ENCODE measurements at regions not wholly inside any gene's neighbourhood (a gene's known extent, or its start where the extent isn't known, plus 50 kb on each side); places are given as distances from the start of the nearest gene placed in this dataset.
"Not testable (repeated sequence)": the region's sequence is repeated elsewhere in the genome, so short reads cannot be mapped to it uniquely, and the experiment has no call there.

- not testable (repeated sequence) for DNase-seq (ENCODE audit: low read depth)
Observed at GRCh38 chr6:11452106-11452505, 85.4 kb upstream of the TMEM170B start.

GRCh38 chr6:11450037-11450436 is 87.5 kb upstream of the TMEM170B start:
- no peak for DNase-seq (ENCODE audit: low read depth)

GRCh38 chr6:11449408-11449807 is 88.1 kb upstream of the TMEM170B start:
- no peak for DNase-seq (ENCODE audit: low read depth)

GRCh38 chr6:11448038-11448437 is 89.5 kb upstream of the TMEM170B start:
- DNase-seq (ENCODE audit: low read depth): no peak

- DNase-seq (ENCODE audit: low read depth): no peak
Observed at GRCh38 chr6:11447265-11447664, 90.3 kb upstream of the TMEM170B start.

GRCh38 chr6:11445146-11445545 is 92.4 kb upstream of the TMEM170B start:
- DNase-seq (ENCODE audit: low read depth): no peak

- not testable (repeated sequence) for DNase-seq (ENCODE audit: low read depth)
Observed at GRCh38 chr6:11443125-11443524, 94.4 kb upstream of the TMEM170B start.

GRCh38 chr6:11442495-11442894 is 95.1 kb upstream of the TMEM170B start:
- no peak for DNase-seq (ENCODE audit: low read depth)

GRCh38 chr6:11439876-11440275 is 97.7 kb upstream of the TMEM170B start:
- DNase-seq (ENCODE audit: low read depth): no peak

- DNase-seq (ENCODE audit: low read depth): no peak
Observed at GRCh38 chr6:11439017-11439420, 98.5 kb upstream of the TMEM170B start.

- DNase-seq (ENCODE audit: low read depth): no peak
Observed at GRCh38 chr6:11437824-11438459, 99.6 kb upstream of the TMEM170B start.

- DNase-seq (ENCODE audit: low read depth): no peak
Observed at GRCh38 chr6:11436508-11437096, 100.9 kb upstream of the TMEM170B start.

- DNase-seq (ENCODE audit: low read depth): no peak
Observed at GRCh38 chr6:11434565-11435326, 102.8 kb upstream of the TMEM170B start.

GRCh38 chr6:11433860-11434259 is 103.7 kb upstream of the TMEM170B start:
- DNase-seq (ENCODE audit: low read depth): no peak

- DNase-seq (ENCODE audit: low read depth): no peak
Observed at GRCh38 chr6:11432713-11433450, 104.7 kb upstream of the TMEM170B start.

GRCh38 chr6:11432091-11432490 is 105.5 kb upstream of the TMEM170B start:
- DNase-seq (ENCODE audit: low read depth): no peak

GRCh38 chr6:11431455-11431937 is 106.1 kb upstream of the TMEM170B start:
- DNase-seq (ENCODE audit: low read depth): no peak

- no peak for DNase-seq (ENCODE audit: low read depth)
Observed at GRCh38 chr6:11430036-11430435, 107.5 kb upstream of the TMEM170B start.

- no peak for DNase-seq (ENCODE audit: low read depth)
Observed at GRCh38 chr6:11429577-11429976, 108.0 kb upstream of the TMEM170B start.

- DNase-seq (ENCODE audit: low read depth): no peak
Observed at GRCh38 chr6:11428895-11429294, 108.7 kb upstream of the TMEM170B start.

- DNase-seq (ENCODE audit: low read depth): no peak
Observed at GRCh38 chr6:11428371-11428770, 109.2 kb upstream of the TMEM170B start.

GRCh38 chr6:11427723-11428245 is 109.8 kb upstream of the TMEM170B start:
- DNase-seq (ENCODE audit: low read depth): no peak

Measured in activated T-cell treated with anti-CD3 and anti-CD28 coated beads for 24 hours (primary cell).